HEK293 (cell line): ENCODE measurements at regions not wholly inside any gene's neighbourhood (a gene's known extent, or its start where the extent isn't known, plus 50 kb on each side); places are given as distances from the start of the nearest gene placed in this dataset.

Experiments
- CTCF ChIA-PET: fragments of 350-600 bp; formaldehyde crosslinking; extraction: SDS; loops from one replicate; lab custom pipeline; 2021; ENCODE audit warnings: antibody characterized with exemption; lab: Yijun Ruan, JAX
- POLR2A ChIA-PET: fragments of 300-600 bp; formaldehyde crosslinking; extraction: SDS; loops from one replicate; lab custom pipeline; 2020; ENCODE audit warnings: antibody characterized with exemption, inconsistent platforms; lab: Yijun Ruan, JAX
- H3K27ac ChIP-seq: fragments of 200-500 bp; sonication (Bioruptor generic); 2 replicates; pipeline ENCODE4 v1.5.1; 2014; ENCODE audit warnings: low read depth, low read length, control low read depth, inconsistent platforms; ENCODE audit errors: extremely low read depth
- H3K36me3 ChIP-seq, 2 experiments: fragments of 200-500 bp in 1 of 2; sonication (Bioruptor generic) in 1 of 2; 1 replicate in 1 of 2; 2 replicates in 1 of 2; pipeline ENCODE4 v1.5.1; 2014 to 2017; ENCODE audit warnings: inconsistent platforms in 2 of 2, low read length in 2 of 2; ENCODE audit not compliant: control insufficient read depth in 2 of 2, insufficient read depth in 1 of 2
- H3K4me1 ChIP-seq: fragments of 200-500 bp; sonication (Bioruptor generic); 2 replicates; pipeline ENCODE4 v1.5.1; 2014; ENCODE audit warnings: mild to moderate bottlenecking, low read length, inconsistent platforms; ENCODE audit not compliant: control insufficient read depth, insufficient read depth
- H3K4me3 ChIP-seq: 2 replicates; pipeline ENCODE4 v1.5.1; 2011; ENCODE audit warnings: low read depth, mild to moderate bottlenecking, control low read depth, low read length, moderate library complexity
- H3K9me3 ChIP-seq: fragments of 200-500 bp; sonication (Bioruptor generic); 2 replicates; pipeline ENCODE4 v1.5.1; 2014; ENCODE audit warnings: low read depth, low read length, inconsistent platforms; ENCODE audit not compliant: control insufficient read depth, insufficient read depth
- BCL11A ChIP-seq: fragments of 450-650 bp; formaldehyde crosslinking; IDR thresholded peaks from 2 replicates; pipeline ENCODE4 v1.5.1; 2016; ENCODE audit warnings: low read depth, missing biosample characterization, missing genetic modification characterization
- GLIS2 ChIP-seq: fragments of 450-650 bp; formaldehyde crosslinking; IDR thresholded peaks from 2 replicates; pipeline ENCODE4 v1.5.1; 2016; ENCODE audit warnings: missing biosample characterization, missing genetic modification characterization
- KLF8 ChIP-seq: fragments of 450-650 bp; formaldehyde crosslinking; IDR thresholded peaks from 2 replicates; pipeline ENCODE4 v1.5.1; 2016; ENCODE audit warnings: missing biosample characterization, missing genetic modification characterization
- MEIS1 ChIP-seq: sonication (generic); formaldehyde crosslinking; IDR thresholded peaks from 2 replicates; pipeline ENCODE4 v1.8.1; 2022; ENCODE audit warnings: missing genetic modification reagents, mild to moderate bottlenecking, borderline replicate concordance
- RBAK ChIP-seq: fragments of 450-650 bp; formaldehyde crosslinking; IDR thresholded peaks from 2 replicates; pipeline ENCODE4 v1.5.1; 2016; ENCODE audit warnings: missing biosample characterization, missing genetic modification characterization
- SALL2 ChIP-seq: fragments of 450-650 bp; formaldehyde crosslinking; IDR thresholded peaks from 2 replicates; pipeline ENCODE4 v1.5.0; 2017; ENCODE audit warnings: missing biosample characterization, mild to moderate bottlenecking, missing genetic modification characterization, borderline replicate concordance
- ZIC2 ChIP-seq: fragments of 450-650 bp; formaldehyde crosslinking; IDR thresholded peaks from 2 replicates; pipeline ENCODE4 v1.5.1; 2016; ENCODE audit warnings: missing biosample characterization, missing genetic modification characterization
- ZNF10 ChIP-seq: fragments of 450-650 bp; formaldehyde crosslinking; IDR thresholded peaks from 2 replicates; pipeline ENCODE4 v1.5.1; 2017; ENCODE audit warnings: missing biosample characterization, missing genetic modification characterization
- ZNF16 ChIP-seq: fragments of 450-650 bp; formaldehyde crosslinking; IDR thresholded peaks from 2 replicates; pipeline ENCODE4 v1.5.1; 2016; ENCODE audit warnings: low read depth, missing biosample characterization, missing genetic modification characterization
- ZNF214 ChIP-seq: fragments of 450-650 bp; formaldehyde crosslinking; IDR thresholded peaks from 2 replicates; pipeline ENCODE4 v1.5.1; 2017; ENCODE audit warnings: missing biosample characterization, mild to moderate bottlenecking, missing genetic modification characterization, borderline replicate concordance
- ZNF37A ChIP-seq: fragments of 450-650 bp; IDR thresholded peaks from 2 replicates; pipeline ENCODE4 v1.5.1; 2018; ENCODE audit warnings: missing biosample characterization, missing genetic modification characterization
- ZNF561 ChIP-seq: fragments of 450-650 bp; IDR thresholded peaks from 2 replicates; pipeline ENCODE4 v1.5.1; 2018; ENCODE audit warnings: missing biosample characterization, missing genetic modification characterization, borderline replicate concordance
- ZNF600 ChIP-seq: fragments of 450-650 bp; formaldehyde crosslinking; IDR thresholded peaks from 2 replicates; pipeline ENCODE4 v1.5.1; 2016; ENCODE audit warnings: missing biosample characterization, missing genetic modification characterization
- ZNF629 ChIP-seq: fragments of 450-650 bp; formaldehyde crosslinking; IDR thresholded peaks from 2 replicates; pipeline ENCODE4 v1.5.1; 2017; ENCODE audit warnings: missing biosample characterization, missing genetic modification characterization
- ZNF658 ChIP-seq: fragments of 450-650 bp; formaldehyde crosslinking; IDR thresholded peaks from 2 replicates; pipeline ENCODE4; 2016; ENCODE audit warnings: missing biosample characterization, missing genetic modification characterization
- ZNF664 ChIP-seq: fragments of 450-650 bp; formaldehyde crosslinking; IDR thresholded peaks from 2 replicates; pipeline ENCODE4 v1.5.1; 2016; ENCODE audit warnings: missing biosample characterization, missing genetic modification characterization
- ZNF776 ChIP-seq: fragments of 450-650 bp; formaldehyde crosslinking; IDR thresholded peaks from 2 replicates; pipeline ENCODE4 v1.5.0; 2017; ENCODE audit warnings: missing biosample characterization, missing genetic modification characterization, borderline replicate concordance
- ZNF777 ChIP-seq: fragments of 450-650 bp; formaldehyde crosslinking; IDR thresholded peaks from 2 replicates; pipeline ENCODE4 v1.5.1; 2017; ENCODE audit warnings: missing biosample characterization, missing genetic modification characterization, borderline replicate concordance
- ZSCAN23 ChIP-seq: fragments of 450-650 bp; formaldehyde crosslinking; IDR thresholded peaks from 2 replicates; pipeline ENCODE4 v1.5.1; 2016; ENCODE audit warnings: missing biosample characterization, missing genetic modification characterization
- ZSCAN30 ChIP-seq: fragments of 450-650 bp; IDR thresholded peaks from 2 replicates; pipeline ENCODE4 v1.5.1; 2018; ENCODE audit warnings: missing biosample characterization, mild to moderate bottlenecking, missing genetic modification characterization, moderate library complexity
- TF ChIP-seq, protein P1 (sequence below): fragments of 450-650 bp; formaldehyde crosslinking; IDR thresholded peaks from 2 replicates; pipeline ENCODE4 v1.5.1; 2016; ENCODE audit warnings: missing biosample characterization, missing genetic modification characterization, borderline replicate concordance
- TF ChIP-seq, protein P2 (sequence below): fragments of 450-650 bp; formaldehyde crosslinking; IDR thresholded peaks from 2 replicates; pipeline ENCODE4 v1.5.1; 2016; ENCODE audit warnings: missing biosample characterization, missing genetic modification characterization
- TF ChIP-seq, protein P3 (sequence below): fragments of 450-650 bp; formaldehyde crosslinking; IDR thresholded peaks from 2 replicates; pipeline ENCODE4 v1.5.1; 2016; ENCODE audit warnings: missing biosample characterization, missing genetic modification characterization

DNA sequence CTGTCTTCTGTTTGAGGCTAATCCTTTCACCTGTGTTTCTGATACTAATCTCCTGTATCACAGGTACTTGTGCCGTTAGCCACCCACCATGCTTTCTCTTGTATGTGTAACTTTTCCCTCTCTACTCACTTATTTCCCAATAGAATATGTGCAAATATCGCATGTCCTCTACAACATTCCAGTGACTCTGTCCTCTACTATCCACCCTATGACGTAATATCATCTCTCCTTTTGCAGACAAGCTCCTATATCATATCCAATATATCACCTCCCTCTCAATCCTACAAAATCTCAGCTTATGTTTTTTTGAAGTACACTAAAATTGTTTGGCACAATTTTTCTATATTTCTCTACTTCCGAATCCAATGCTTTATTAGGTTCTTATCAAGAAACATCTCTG, 232.6 kb upstream of the LRFN5 start (continued):
- no peak for TF ChIP-seq MEIS1 (CRISPR knock-in tag)
- TF ChIP-seq ZNF776 (tag by site-specific recombination), result no peak
- TF ChIP-seq ZNF214, result no peak
- TF ChIP-seq, protein P1, sequence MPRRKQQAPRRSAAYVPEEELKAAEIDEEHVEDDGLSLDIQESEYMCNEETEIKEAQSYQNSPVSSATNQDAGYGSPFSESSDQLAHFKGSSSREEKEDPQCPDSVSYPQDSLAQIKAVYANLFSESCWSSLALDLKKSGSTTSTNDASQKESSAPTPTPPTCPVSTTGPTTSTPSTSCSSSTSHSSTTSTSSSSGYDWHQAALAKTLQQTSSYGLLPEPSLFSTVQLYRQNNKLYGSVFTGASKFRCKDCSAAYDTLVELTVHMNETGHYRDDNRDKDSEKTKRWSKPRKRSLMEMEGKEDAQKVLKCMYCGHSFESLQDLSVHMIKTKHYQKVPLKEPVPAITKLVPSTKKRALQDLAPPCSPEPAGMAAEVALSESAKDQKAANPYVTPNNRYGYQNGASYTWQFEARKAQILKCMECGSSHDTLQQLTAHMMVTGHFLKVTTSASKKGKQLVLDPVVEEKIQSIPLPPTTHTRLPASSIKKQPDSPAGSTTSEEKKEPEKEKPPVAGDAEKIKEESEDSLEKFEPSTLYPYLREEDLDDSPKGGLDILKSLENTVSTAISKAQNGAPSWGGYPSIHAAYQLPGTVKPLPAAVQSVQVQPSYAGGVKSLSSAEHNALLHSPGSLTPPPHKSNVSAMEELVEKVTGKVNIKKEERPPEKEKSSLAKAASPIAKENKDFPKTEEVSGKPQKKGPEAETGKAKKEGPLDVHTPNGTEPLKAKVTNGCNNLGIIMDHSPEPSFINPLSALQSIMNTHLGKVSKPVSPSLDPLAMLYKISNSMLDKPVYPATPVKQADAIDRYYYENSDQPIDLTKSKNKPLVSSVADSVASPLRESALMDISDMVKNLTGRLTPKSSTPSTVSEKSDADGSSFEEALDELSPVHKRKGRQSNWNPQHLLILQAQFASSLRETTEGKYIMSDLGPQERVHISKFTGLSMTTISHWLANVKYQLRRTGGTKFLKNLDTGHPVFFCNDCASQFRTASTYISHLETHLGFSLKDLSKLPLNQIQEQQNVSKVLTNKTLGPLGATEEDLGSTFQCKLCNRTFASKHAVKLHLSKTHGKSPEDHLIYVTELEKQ (tag by site-specific recombination), result no peak
- no peak for TF ChIP-seq ZSCAN23 (tag by site-specific recombination)
- no peak for TF ChIP-seq ZNF664
- TF ChIP-seq BCL11A (tag by site-specific recombination), result no peak
- no peak for TF ChIP-seq SALL2 (tag by site-specific recombination)
- no peak for TF ChIP-seq ZNF629

DNA sequence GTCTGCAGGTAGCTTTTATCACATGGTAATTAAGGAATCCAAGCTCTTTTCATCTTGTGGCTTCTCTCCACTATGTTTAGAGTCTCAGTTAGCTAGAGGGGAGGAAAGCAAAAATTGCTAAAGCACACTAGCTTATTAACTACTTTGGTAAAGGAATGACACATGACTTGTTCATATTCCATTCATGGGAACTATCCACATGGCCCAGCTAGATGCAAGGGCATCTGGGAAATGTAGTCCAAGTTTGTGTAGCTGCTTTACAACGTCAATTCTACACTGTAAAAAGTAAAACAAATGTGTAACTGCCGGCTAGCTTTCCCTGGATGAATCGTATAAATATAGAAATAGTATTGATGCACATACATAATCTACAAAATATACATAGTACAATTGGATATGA, 244.5 kb upstream of the LRFN5 start:
- no peak overlapping the region for H3K4me3 ChIP-seq
- no peak overlapping the region for H3K27ac ChIP-seq
- no peaks in the 10 kb centered on the region for H3K36me3 ChIP-seq
- H3K9me3 ChIP-seq, result no peaks in the 10 kb centered on the region
- TF ChIP-seq ZNF658 (tag by site-specific recombination) (no peak), ZNF10 (tag by site-specific recombination) (no peak), ZIC2 (tag by site-specific recombination) (no peak), ZNF561 (no peak), ZNF777 (tag by site-specific recombination) (no peak), GLIS2 (tag by site-specific recombination) (no peak), KLF8 (tag by site-specific recombination) (no peak), ZSCAN30 (tag by site-specific recombination) (no peak), ZNF16 (tag by site-specific recombination) (no peak), RBAK (tag by site-specific recombination) (no peak), ZNF37A (tag by site-specific recombination) (no peak), ZNF600 (tag by site-specific recombination) (no peak)
- TF ChIP-seq, protein P2, sequence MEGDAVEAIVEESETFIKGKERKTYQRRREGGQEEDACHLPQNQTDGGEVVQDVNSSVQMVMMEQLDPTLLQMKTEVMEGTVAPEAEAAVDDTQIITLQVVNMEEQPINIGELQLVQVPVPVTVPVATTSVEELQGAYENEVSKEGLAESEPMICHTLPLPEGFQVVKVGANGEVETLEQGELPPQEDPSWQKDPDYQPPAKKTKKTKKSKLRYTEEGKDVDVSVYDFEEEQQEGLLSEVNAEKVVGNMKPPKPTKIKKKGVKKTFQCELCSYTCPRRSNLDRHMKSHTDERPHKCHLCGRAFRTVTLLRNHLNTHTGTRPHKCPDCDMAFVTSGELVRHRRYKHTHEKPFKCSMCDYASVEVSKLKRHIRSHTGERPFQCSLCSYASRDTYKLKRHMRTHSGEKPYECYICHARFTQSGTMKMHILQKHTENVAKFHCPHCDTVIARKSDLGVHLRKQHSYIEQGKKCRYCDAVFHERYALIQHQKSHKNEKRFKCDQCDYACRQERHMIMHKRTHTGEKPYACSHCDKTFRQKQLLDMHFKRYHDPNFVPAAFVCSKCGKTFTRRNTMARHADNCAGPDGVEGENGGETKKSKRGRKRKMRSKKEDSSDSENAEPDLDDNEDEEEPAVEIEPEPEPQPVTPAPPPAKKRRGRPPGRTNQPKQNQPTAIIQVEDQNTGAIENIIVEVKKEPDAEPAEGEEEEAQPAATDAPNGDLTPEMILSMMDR, result no peak
- TF ChIP-seq, protein P3, sequence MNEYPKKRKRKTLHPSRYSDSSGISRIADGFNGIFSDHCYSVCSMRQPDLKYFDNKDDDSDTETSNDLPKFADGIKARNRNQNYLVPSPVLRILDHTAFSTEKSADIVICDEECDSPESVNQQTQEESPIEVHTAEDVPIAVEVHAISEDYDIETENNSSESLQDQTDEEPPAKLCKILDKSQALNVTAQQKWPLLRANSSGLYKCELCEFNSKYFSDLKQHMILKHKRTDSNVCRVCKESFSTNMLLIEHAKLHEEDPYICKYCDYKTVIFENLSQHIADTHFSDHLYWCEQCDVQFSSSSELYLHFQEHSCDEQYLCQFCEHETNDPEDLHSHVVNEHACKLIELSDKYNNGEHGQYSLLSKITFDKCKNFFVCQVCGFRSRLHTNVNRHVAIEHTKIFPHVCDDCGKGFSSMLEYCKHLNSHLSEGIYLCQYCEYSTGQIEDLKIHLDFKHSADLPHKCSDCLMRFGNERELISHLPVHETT, result no peak
- no peaks in the 10 kb centered on the region for H3K4me1 ChIP-seq
- POLR2A ChIA-PET, result no interaction called here
- CTCF ChIA-PET, result no interaction called here
